HG02852 (cell line): ENCODE measurements at regions not wholly inside any gene's neighbourhood (a gene's known extent, or its start where the extent isn't known, plus 50 kb on each side); places are given as distances from the start of the nearest gene placed in this dataset.

ENCODE experiments used
- ATAC-seq: cut with Tn5 transposase; IDR thresholded peaks from one replicate; pipeline ENCODE4 v1.9.1; 2021; ENCODE audit warnings: mild to moderate bottlenecking, moderate library complexity; ENCODE audit not compliant: unreplicated experiment

- no peak for ATAC-seq
Observed at GRCh38 chr9:14031810-14032209, 282.1 kb downstream of the NFIB start.

GRCh38 chr9:14031060-14031414, 282.9 kb downstream of the NFIB start:
- ATAC-seq, result no peak

- no peak for ATAC-seq
Observed at GRCh38 chr9:14030375-14031059, 283.4 kb downstream of the NFIB start.

GRCh38 chr9:14029806-14030374, 284.1 kb downstream of the NFIB start:
- no peak for ATAC-seq

GRCh38 chr9:14027116-14027800, 286.7 kb downstream of the NFIB start:
- no peak for ATAC-seq

- ATAC-seq, result no peak
Observed at GRCh38 chr9:14025741-14026140, 288.2 kb downstream of the NFIB start.

- no peak for ATAC-seq
Observed at GRCh38 chr9:14023285-14023684, 290.7 kb downstream of the NFIB start.

GRCh38 chr9:14021871-14022525, 291.9 kb downstream of the NFIB start:
- no peak for ATAC-seq

- ATAC-seq, result no peak
Observed at GRCh38 chr9:14018081-14018480, 295.9 kb downstream of the NFIB start.

GRCh38 chr9:14014744-14015143, 299.2 kb downstream of the NFIB start:
- no peak for ATAC-seq

GRCh38 chr9:14014218-14014617, 299.7 kb downstream of the NFIB start:
- ATAC-seq, result no peak

- no peak for ATAC-seq
Observed at GRCh38 chr9:14011799-14012560, 302.0 kb downstream of the NFIB start.

GRCh38 chr9:14007190-14007769, 306.7 kb downstream of the NFIB start:
- no peak for ATAC-seq

GRCh38 chr9:14006386-14007187, 307.4 kb downstream of the NFIB start:
- no peak for ATAC-seq

GRCh38 chr9:14004110-14004509, 309.8 kb downstream of the NFIB start:
- ATAC-seq, result no peak

- no peak for ATAC-seq
Observed at GRCh38 chr9:13994240-13994639, 319.7 kb downstream of the NFIB start.

GRCh38 chr9:13993632-13994185, 320.2 kb downstream of the NFIB start:
- no peak for ATAC-seq

GRCh38 chr9:13992138-13993088, 321.5 kb downstream of the NFIB start:
- ATAC-seq, result no peak

- no peak for ATAC-seq
Observed at GRCh38 chr9:13991395-13991794, 322.5 kb downstream of the NFIB start.
